RWPE1 (cell line): ENCODE measurements at regions not wholly inside any gene's neighbourhood (a gene's known extent, or its start where the extent isn't known, plus 50 kb on each side); places are given as distances from the start of the nearest gene placed in this dataset.

Experiments
- CTCF ChIA-PET: fragments of 350-600 bp; sonication (Branson Sonifier 250); formaldehyde crosslinking; extraction: SDS; loops from one replicate; lab custom pipeline; 2021; lab: Yijun Ruan, JAX
- POLR2A ChIA-PET: fragments of 400-600 bp; formaldehyde crosslinking; extraction: SDS; loops from one replicate; lab custom pipeline; 2020; ENCODE audit warnings: antibody characterized with exemption; ENCODE audit not compliant: low non-redundant PET; lab: Yijun Ruan, JAX
- DNase-seq: peaks from one replicate; pipeline ENCODE4 v3.0.0; 2012; ENCODE audit warnings: low spot score
- H3K27ac ChIP-seq: fragments of 450-650 bp; 2 replicates; pipeline ENCODE4 v1.5.1; 2017
- TF ChIP-seq, protein P1 (sequence below): fragments of 450-650 bp; conservative IDR thresholded peaks from 2 replicates; pipeline ENCODE4 v1.5.1; 2017; ENCODE audit warnings: low read depth, mild to moderate bottlenecking

DNA sequence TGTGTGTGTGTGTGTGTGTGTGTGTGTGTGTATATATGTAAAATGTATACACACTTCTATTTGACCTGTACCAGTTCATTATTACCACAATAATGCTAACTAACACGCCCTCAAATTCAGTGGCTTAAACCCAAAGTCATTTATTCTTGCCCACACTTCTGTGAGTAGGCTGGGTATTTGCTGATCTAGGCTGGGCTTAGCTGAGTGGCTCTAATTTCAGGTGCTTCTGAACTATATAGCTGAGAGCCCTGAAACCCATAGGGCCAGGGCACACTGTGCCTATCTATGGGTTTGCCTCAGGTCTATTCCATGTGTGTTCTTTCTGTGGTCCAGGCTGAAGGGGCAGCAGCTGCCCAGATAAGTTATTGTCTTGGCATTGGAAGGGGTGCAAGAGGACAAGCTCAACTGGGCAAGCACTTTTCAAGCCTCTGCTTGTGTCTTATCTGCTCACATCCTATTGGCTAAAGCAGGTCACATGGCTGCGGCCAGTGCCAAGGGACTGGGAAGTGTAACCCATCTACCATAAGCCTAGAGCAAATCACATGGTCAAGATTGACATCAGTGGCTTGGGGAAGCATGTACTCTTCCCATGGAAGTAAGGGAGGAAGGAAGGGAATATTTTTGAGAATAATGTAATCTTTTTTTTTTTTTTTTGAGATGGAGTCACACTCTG is 139.9 kb downstream of the PALM2AKAP2 start:
- no peak overlapping the region for H3K27ac ChIP-seq
- no peak for DNase-seq
- POLR2A ChIA-PET = no interaction called here
- TF ChIP-seq, protein P1, sequence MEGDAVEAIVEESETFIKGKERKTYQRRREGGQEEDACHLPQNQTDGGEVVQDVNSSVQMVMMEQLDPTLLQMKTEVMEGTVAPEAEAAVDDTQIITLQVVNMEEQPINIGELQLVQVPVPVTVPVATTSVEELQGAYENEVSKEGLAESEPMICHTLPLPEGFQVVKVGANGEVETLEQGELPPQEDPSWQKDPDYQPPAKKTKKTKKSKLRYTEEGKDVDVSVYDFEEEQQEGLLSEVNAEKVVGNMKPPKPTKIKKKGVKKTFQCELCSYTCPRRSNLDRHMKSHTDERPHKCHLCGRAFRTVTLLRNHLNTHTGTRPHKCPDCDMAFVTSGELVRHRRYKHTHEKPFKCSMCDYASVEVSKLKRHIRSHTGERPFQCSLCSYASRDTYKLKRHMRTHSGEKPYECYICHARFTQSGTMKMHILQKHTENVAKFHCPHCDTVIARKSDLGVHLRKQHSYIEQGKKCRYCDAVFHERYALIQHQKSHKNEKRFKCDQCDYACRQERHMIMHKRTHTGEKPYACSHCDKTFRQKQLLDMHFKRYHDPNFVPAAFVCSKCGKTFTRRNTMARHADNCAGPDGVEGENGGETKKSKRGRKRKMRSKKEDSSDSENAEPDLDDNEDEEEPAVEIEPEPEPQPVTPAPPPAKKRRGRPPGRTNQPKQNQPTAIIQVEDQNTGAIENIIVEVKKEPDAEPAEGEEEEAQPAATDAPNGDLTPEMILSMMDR = no peak
- CTCF ChIA-PET = interaction anchor here (0.7 kb wide), 1 partner anchor 50 kb away, joined by 4 read pairs; no protein-coding TSS in a partner anchor

DNA sequence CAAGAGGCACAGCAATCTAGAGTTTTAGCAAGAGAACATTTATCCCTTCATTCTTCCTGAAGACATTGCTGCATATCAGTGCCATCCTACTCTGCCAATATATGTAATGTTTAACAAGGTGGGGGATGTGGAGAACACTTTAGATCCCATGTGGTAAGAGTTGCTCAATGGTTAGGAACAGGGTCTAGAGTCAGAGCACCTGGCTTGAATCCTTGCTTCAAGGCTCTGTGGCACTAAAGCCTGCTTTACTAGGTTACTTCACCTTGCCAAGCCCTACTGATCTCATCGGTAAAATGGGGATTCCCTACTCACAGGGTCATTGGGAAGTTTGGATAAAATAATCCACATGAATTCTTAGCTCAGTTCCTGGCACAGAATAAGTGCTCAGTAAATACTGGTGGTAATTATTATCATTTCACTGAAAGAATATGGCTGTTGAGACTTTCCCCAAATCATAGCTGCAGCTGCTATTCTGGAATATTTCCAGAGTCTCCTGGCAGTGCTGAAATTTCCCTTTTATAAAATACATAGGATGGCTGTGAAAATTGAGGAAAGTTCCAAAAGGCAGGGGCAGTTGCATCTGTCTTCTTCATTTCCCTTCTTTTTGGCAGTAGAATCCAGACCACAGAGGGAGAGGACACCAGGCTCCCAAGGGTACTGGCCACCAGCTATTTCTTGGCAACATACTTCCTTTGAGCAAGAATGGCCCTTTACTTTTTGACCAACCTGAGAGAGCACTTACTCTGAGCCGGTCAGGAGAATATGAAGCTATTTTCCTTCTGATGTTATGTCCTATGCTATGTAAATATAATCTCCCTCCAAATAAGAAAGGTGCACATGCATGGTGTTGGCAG is 142.8 kb downstream of the PALM2AKAP2 start:
- POLR2A ChIA-PET = no interaction called here

DNA sequence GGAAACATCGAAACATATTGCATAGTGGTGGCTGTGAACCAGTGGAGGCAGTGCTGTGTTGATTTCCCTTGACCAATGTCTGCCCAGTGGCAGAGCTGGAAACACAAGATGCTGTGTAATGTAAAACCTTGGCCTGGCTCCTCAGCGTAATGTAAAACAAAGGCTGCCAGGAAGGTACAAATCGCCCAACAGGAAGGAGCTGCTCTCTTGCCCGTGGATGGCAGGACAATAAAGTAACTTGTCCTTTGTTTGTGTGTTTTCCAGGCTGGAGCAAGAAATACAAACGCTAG is 143.4 kb downstream of the PALM2AKAP2 start:
- CTCF ChIA-PET = interaction anchor here (0.6 kb wide), 1 partner anchor 68 kb away, joined by 3 read pairs; no protein-coding TSS in a partner anchor
- TF ChIP-seq, protein P1 = no peak
- DNase-seq = no peak
- POLR2A ChIA-PET = no interaction called here
- H3K27ac ChIP-seq = no peak overlapping the region

More for the DNA sequence above, 142.8 kb downstream of the PALM2AKAP2 start:
- no peak for DNase-seq
- CTCF ChIA-PET = interaction anchor here (0.6 to 1.1 kb wide), 2 partner anchors 40 to 68 kb away, joined by 3 read pairs; no protein-coding TSS in a partner anchor
- TF ChIP-seq, protein P1 = no peak
- no peak overlapping the region for H3K27ac ChIP-seq

DNA sequence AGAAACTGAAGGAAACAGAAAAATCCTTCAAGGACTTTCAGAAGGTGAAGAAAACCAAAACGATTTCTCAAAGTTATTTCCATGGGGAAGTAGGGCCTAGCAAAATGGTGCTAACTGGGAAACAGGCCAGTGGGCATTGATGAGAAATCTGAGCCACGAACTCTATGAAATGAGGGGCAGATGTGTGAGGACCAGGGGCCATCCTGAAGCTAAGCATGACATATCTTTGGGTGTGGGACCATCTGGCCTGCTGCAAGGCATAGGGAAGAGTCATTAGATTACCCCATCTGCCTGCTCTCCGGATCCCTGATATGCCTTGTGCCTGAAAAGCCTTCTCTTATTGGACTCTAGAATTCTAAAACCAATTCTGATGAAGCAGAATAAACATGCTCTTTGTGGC is 143.8 kb downstream of the PALM2AKAP2 start:
- no peak for DNase-seq
- TF ChIP-seq, protein P1 = no peak
- H3K27ac ChIP-seq = no peak overlapping the region
- POLR2A ChIA-PET = no interaction called here
- CTCF ChIA-PET = no interaction called here

DNA sequence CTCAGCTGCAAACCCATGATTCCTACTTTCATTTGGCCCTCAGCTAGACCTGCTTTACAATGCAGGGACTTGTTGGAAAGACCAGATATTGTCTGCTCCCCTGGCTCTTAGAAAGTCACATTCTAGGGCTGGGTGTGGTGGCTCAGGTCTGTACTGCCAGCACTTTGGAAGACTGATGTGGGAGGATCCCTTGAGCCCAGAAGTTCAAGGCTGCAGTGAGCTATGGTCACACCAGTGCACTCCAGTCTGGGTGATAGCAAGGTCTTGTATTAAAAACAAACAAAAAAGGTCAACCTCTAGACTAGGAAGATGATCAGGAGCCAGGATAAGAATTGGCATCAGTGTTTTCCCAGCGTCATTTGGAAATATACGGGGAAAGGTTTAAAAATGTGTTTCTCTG is 145.8 kb downstream of the PALM2AKAP2 start:
- ChIA-PET POLR2A (no interaction called here), CTCF (no interaction called here)
- DNase-seq = no peak
- no peak overlapping the region for H3K27ac ChIP-seq
- TF ChIP-seq, protein P1 = no peak

DNA sequence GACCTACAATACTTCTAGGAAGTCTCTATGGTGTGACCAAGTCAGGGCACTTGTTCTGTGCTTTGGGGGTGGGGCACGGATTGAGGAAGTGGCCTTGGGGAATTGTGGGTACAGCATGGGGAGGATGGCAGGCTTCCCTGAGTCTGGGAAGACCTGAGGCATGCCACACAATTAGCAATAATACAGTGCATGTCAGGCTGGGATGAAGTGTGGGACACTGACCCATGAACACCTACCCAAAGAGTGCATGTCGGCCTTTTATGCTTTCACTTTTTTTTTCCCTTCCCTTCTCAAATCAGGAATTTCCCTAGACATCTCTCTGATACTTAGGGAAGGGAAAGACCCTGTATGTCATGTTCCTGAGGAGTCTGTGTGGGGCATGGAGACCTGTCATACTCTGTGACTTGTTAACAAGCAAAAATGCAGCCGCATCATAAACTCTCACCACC is 146.4 kb downstream of the PALM2AKAP2 start:
- H3K27ac ChIP-seq = no peak overlapping the region
- ChIA-PET CTCF (no interaction called here), POLR2A (no interaction called here)
- TF ChIP-seq, protein P1 = no peak
- DNase-seq = no peak
